ENCODE measurements at regions not wholly inside any gene's neighbourhood (a gene's known extent, or its start where the extent isn't known, plus 50 kb on each side); places are given as distances from the start of the nearest gene placed in this dataset.
"Not testable (repeated sequence)": the region's sequence is repeated elsewhere in the genome, so short reads cannot be mapped to it uniquely, and the experiment has no call there.

GRCh38 chr11:95417832-95418231 is 186.8 kb upstream of the SESN3 start:
- Mint-ChIP-seq H3K4me1 (peaks cover 4% of the 10 kb centered on the region), H3K27ac (no peak overlapping the region), H3K27me3 (peaks cover 2% of the 10 kb centered on the region), H3K9me3 (peaks cover 3% of the 10 kb centered on the region), H3K36me3 (no peaks in the 10 kb centered on the region), H3K4me3 (no peak overlapping the region)
- DNase-seq, result no peak
- ATAC-seq (ENCODE audit: low read depth), result no peak
- POLR2A ChIA-PET, result interaction anchor here (0.6 kb wide), 1 partner anchor 81 kb away, joined by 3 read pairs; no protein-coding TSS in a partner anchor

DNA sequence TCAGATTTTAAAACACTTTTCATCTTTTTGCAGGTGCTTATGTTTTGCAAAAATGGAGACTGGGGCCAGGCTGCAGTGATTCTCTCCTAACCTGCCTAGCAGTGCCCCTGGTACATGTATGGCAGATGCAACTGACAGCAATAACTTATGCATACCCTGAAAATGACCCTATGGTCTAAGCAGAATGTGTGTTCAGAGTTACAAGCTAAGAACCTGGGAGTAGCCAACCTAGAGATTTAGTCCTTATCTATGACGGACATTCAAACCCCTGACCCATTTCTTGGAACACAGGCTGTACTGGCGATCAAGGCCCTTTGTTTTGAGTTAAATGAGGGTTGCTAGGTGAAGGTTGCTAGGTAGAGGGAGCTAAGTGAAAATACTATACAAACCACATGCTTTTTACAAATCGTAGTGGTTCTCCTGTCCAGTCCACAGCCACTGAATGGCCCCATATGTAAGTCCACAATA is 184.9 kb upstream of the SESN3 start:
- Mint-ChIP-seq H3K4me1 (peaks cover 4% of the 10 kb centered on the region), H3K36me3 (no peaks in the 10 kb centered on the region), H3K27me3 (peaks cover 2% of the 10 kb centered on the region), H3K27ac (no peak overlapping the region), H3K4me3 (no peak overlapping the region), H3K9me3 (peaks cover 8% of the 10 kb centered on the region)
- POLR2A ChIA-PET, result no interaction called here
- DNase-seq, result no peak
- no peak for ATAC-seq (ENCODE audit: low read depth)

DNA sequence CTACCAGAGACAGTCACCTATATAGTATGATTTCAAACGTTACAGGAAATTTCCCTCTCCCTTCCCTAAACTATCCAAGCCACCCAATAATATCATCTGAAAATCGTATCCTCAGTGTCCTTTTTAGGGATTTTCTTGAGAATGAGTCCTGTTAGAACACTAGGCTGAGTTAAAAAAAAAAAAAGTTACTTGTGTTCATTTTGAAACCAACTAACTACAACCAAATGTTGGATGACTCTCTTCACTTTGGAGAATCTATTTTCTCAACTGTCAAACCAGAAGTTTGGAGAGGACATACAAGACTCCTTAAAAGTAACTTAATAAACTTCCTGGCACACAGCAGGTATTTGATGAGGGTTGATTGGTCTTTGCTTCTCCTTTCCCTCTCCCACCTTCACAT is 183.2 kb upstream of the SESN3 start:
- POLR2A ChIA-PET, result no interaction called here
- Mint-ChIP-seq H3K27ac (no peak overlapping the region), H3K4me3 (no peak overlapping the region), H3K4me1 (peaks cover 5% of the 10 kb centered on the region), H3K27me3 (peaks cover 4% of the 10 kb centered on the region), H3K9me3 (peaks cover 14% of the 10 kb centered on the region), H3K36me3 (no peaks in the 10 kb centered on the region)
- DNase-seq, result no peak
- no peak for ATAC-seq (ENCODE audit: low read depth)

DNA sequence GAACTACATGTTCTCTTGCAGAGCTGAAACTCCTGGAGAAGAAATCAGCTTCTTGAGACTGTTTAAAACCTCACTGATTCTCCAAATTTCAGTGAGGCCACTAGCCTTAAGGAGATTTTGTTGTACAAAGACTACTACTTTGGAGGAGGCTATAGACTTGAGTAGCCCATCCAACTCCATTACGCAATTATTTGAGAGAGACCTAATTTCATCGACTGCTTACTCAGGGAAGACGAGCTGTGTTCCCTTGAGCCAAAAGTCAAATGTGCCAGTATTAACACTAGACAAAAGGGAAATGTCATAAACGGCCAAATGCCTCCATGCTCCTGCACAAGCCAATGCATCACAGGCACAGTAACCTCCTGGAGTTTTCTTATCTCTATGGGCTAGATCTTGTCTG is 182.8 kb upstream of the SESN3 start:
- H3K4me3 Mint-ChIP-seq, result no peak overlapping the region
- peaks cover 4% of the 10 kb centered on the region for H3K27me3 Mint-ChIP-seq
- H3K36me3 Mint-ChIP-seq, result no peaks in the 10 kb centered on the region
- no peak for DNase-seq
- no peak overlapping the region for H3K27ac Mint-ChIP-seq
- H3K9me3 Mint-ChIP-seq, result peaks cover 16% of the 10 kb centered on the region
- peaks cover 5% of the 10 kb centered on the region for H3K4me1 Mint-ChIP-seq
- ATAC-seq (ENCODE audit: low read depth), result no peak
- POLR2A ChIA-PET, result no interaction called here

DNA sequence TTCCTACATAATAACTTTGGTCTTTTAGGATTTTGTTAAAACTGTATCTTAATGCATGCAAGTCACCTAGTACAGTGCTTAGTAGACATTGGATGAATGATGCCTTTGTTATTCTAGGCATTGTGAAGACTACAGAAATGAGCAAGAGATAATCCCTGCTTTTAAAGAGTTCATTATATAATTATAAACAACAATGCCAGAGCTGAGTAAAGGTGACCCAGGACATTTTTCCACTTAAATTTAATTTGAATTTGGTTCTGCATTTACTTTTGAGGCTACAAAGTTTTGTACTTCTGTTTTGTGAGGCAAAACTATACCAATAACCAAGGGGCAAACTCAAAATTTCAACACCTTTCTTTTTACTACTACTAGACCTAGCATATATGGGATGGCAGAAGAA is 182.0 kb upstream of the SESN3 start:
- Mint-ChIP-seq H3K9me3 (peaks cover 16% of the 10 kb centered on the region), H3K27me3 (peaks cover 4% of the 10 kb centered on the region), H3K4me1 (peaks cover 5% of the 10 kb centered on the region), H3K27ac (no peak overlapping the region), H3K4me3 (no peak overlapping the region), H3K36me3 (no peaks in the 10 kb centered on the region)
- ATAC-seq (ENCODE audit: low read depth), result no peak
- no peak for DNase-seq
- POLR2A ChIA-PET, result no interaction called here

- POLR2A ChIA-PET, result no interaction called here
- H3K36me3 Mint-ChIP-seq, result no peaks in the 10 kb centered on the region
- H3K27ac Mint-ChIP-seq, result no peak overlapping the region
- peaks cover 4% of the 10 kb centered on the region for H3K27me3 Mint-ChIP-seq
- peaks cover 16% of the 10 kb centered on the region for H3K9me3 Mint-ChIP-seq
- no peak overlapping the region for H3K4me3 Mint-ChIP-seq
- no peak for ATAC-seq (ENCODE audit: low read depth)
- H3K4me1 Mint-ChIP-seq, result peaks cover 5% of the 10 kb centered on the region
- no peak for DNase-seq
These were observed 181.1 kb upstream of the SESN3 start for GRCh38 chr11:95412074-95412473.

DNA sequence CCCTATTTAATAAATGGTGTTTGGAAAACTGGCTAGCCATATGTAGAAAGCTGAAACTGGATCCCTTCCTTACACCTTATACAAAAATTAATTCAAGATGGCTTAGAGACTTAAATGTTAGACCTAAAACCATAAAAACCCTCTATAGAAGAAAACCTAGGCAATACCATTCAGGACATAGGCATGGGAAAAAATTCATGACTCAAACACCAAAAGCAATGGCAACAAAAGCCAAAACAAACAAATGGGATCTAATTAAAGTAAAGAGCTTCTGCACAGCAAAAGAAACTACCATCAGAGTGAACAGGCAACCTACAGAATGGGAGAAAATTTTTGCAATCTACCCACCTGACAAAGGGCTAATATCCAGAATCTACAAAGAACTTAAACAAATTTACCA is 179.7 kb upstream of the SESN3 start:
- ATAC-seq (ENCODE audit: low read depth), result not testable (repeated sequence)

DNA sequence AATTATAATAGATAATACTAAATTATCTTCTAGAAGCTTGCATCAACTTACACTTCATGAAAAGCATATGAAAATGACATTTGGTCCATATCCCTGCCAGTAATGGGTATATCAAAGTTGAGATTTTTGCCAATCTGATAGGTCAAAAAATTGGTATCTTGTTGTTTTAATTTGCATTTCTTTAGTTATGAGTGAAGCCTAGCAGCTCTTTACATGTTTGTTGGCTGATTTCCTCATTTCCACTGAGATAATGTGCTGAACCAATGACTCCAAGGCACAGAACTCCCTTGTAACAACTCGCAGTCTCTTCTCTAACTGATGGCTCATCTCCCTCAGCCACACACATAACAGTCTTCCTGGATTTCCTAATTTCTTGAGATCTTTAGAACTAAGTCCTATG is 175.3 kb upstream of the SESN3 start:
- Mint-ChIP-seq H3K4me1 (peaks cover 5% of the 10 kb centered on the region), H3K27ac (no peak overlapping the region), H3K4me3 (no peak overlapping the region), H3K9me3 (peaks cover 17% of the 10 kb centered on the region), H3K27me3 (peaks cover 7% of the 10 kb centered on the region), H3K36me3 (no peaks in the 10 kb centered on the region)
- DNase-seq, result no peak
- POLR2A ChIA-PET, result no interaction called here
- no peak for ATAC-seq (ENCODE audit: low read depth)

More for the DNA sequence above, 179.7 kb upstream of the SESN3 start:
- POLR2A ChIA-PET, H3K36me3 Mint-ChIP-seq, H3K4me1 Mint-ChIP-seq, H3K4me3 Mint-ChIP-seq, H3K27ac Mint-ChIP-seq, DNase-seq, H3K27me3 Mint-ChIP-seq: not testable (repeated sequence)
- H3K9me3 Mint-ChIP-seq, result peaks cover 20% of the 10 kb centered on the region

GRCh38 chr11:95404370-95404769 is 173.4 kb upstream of the SESN3 start:
- DNase-seq (no peak), ATAC-seq (ENCODE audit: low read depth) (no peak)
- no peak overlapping the region for H3K4me3 Mint-ChIP-seq
- H3K27me3 Mint-ChIP-seq, result peaks cover 5% of the 10 kb centered on the region
- no peaks in the 10 kb centered on the region for H3K36me3 Mint-ChIP-seq
- POLR2A ChIA-PET, result no interaction called here
- peaks cover under 1% of the 10 kb centered on the region for H3K4me1 Mint-ChIP-seq
- H3K9me3 Mint-ChIP-seq, result peaks cover 14% of the 10 kb centered on the region
- H3K27ac Mint-ChIP-seq, result no peak overlapping the region

- H3K27ac Mint-ChIP-seq, result no peak overlapping the region
- POLR2A ChIA-PET, result no interaction called here
- no peaks in the 10 kb centered on the region for H3K36me3 Mint-ChIP-seq
- H3K4me3 Mint-ChIP-seq, result no peak overlapping the region
- DNase-seq (no peak), ATAC-seq (ENCODE audit: low read depth) (no peak)
- peaks cover 2% of the 10 kb centered on the region for H3K4me1 Mint-ChIP-seq
- peaks cover 6% of the 10 kb centered on the region for H3K9me3 Mint-ChIP-seq
- H3K27me3 Mint-ChIP-seq, result peaks cover 2% of the 10 kb centered on the region
These were observed 167.6 kb upstream of the SESN3 start for GRCh38 chr11:95398437-95399112.

- Mint-ChIP-seq H3K4me3 (no peak overlapping the region), H3K27me3 (peaks cover 4% of the 10 kb centered on the region), H3K36me3 (no peaks in the 10 kb centered on the region), H3K4me1 (no peaks in the 10 kb centered on the region), H3K27ac (no peak overlapping the region), H3K9me3 (peaks cover 2% of the 10 kb centered on the region)
- no peak for DNase-seq
- POLR2A ChIA-PET, result no interaction called here
- ATAC-seq (ENCODE audit: low read depth), result no peak
These were observed 161.6 kb upstream of the SESN3 start for GRCh38 chr11:95392644-95393043.

GRCh38 chr11:95389427-95389826 is 158.4 kb upstream of the SESN3 start:
- Mint-ChIP-seq H3K27ac (no peak overlapping the region), H3K4me3 (no peak overlapping the region), H3K27me3 (peaks cover 6% of the 10 kb centered on the region), H3K4me1 (peaks cover 14% of the 10 kb centered on the region), H3K36me3 (no peaks in the 10 kb centered on the region), H3K9me3 (no peaks in the 10 kb centered on the region)
- ATAC-seq (ENCODE audit: low read depth) (no peak), DNase-seq (no peak)
- POLR2A ChIA-PET, result interaction anchor here (0.5 kb wide), 1 partner anchor 157 kb away, joined by 3 read pairs; no protein-coding TSS in a partner anchor

DNA sequence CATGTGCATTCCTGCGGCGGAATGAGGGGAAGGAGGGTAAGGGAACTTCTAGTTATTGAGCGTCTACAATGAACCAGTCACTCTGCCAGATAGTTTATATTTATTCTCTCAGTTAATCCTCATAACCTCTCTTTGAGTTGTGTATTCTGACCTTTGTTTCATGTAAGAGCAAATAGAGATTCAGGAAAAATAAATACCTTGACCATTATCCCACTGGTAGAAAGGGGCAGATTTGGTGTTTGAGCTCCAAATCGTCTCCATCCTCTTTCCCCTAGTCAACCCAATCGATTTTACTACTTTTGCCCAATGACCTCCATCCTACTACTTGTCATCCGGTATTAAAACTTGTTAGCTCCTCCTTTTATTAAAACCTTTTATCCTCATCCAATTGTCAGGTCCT is 157.1 kb upstream of the SESN3 start:
- H3K27ac Mint-ChIP-seq, result no peak overlapping the region
- peaks cover 14% of the 10 kb centered on the region for H3K4me1 Mint-ChIP-seq
- H3K36me3 Mint-ChIP-seq, result no peaks in the 10 kb centered on the region
- ATAC-seq (ENCODE audit: low read depth) (no peak), DNase-seq (no peak)
- POLR2A ChIA-PET, result no interaction called here
- H3K9me3 Mint-ChIP-seq, result no peaks in the 10 kb centered on the region
- no peak overlapping the region for H3K4me3 Mint-ChIP-seq
- peaks cover 15% of the 10 kb centered on the region for H3K27me3 Mint-ChIP-seq

DNA sequence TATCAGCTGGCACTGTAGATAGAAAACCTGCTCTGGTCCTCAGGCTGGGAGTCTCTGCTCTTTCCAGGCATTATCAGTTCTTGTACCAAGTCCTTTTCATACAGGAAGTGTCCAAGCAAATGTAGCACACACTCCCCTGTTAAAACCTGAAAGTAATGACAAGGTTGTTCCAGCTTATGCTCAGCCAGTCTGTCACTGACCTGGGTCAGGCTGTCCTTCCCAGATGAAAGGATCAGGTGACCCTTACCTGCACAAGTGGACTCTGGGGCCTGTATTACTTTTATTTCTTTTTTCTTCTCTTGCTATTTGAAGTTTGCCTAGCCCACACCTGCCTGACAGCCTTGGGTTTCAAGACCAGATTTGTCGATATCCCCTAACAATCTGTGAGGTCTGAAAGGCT is 156.3 kb upstream of the SESN3 start:
- ATAC-seq (ENCODE audit: low read depth), result no peak
- no peak overlapping the region for H3K4me3 Mint-ChIP-seq

More for the DNA sequence above, 156.3 kb upstream of the SESN3 start:
- no peak for DNase-seq
- POLR2A ChIA-PET, result no interaction called here
- H3K27me3 Mint-ChIP-seq, result peaks cover 15% of the 10 kb centered on the region
- peaks cover 14% of the 10 kb centered on the region for H3K4me1 Mint-ChIP-seq
- H3K27ac Mint-ChIP-seq, result no peak overlapping the region
- H3K9me3 Mint-ChIP-seq, result no peaks in the 10 kb centered on the region
- peaks cover under 1% of the 10 kb centered on the region for H3K36me3 Mint-ChIP-seq
